Tibial nerve (tissue), 4 donors: ENCODE measurements at regions not wholly inside any gene's neighbourhood (a gene's known extent, or its start where the extent isn't known, plus 50 kb on each side); places are given as distances from the start of the nearest gene placed in this dataset.

Source experiments
- CTCF ChIP-seq, 5 experiments: fragments of 200-600 bp in 3 of 5; fragments of 450-650 bp in 2 of 5; sonication (generic) in 3 of 5; IDR thresholded peaks; one replicate each; pipeline ENCODE4 v1.5.1; 2016 to 2019; ENCODE audit warnings: antibody characterized with exemption in 5 of 5, mild to moderate bottlenecking in 3 of 5, moderate library complexity in 2 of 5
- EP300 ChIP-seq, 2 donors: sonication (generic); formaldehyde crosslinking; IDR thresholded peaks; one replicate each; pipeline ENCODE4 v1.6.1; 2017; ENCODE audit warnings: antibody characterized with exemption in 2 of 2, mild to moderate bottlenecking in 1 of 2
- POLR2A ChIP-seq, 2 donors: fragments of 450-650 bp; IDR thresholded peaks; one replicate each; pipeline ENCODE4 v1.6.1; 2017; ENCODE audit warnings: antibody characterized with exemption in 2 of 2, mild to moderate bottlenecking in 2 of 2, moderate library complexity in 2 of 2

GRCh38 chr12:97275256-97275655, 187.3 kb upstream of the RMST start:
- no peak for TF ChIP-seq POLR2A (IDR thresholded peaks at IDR 0.05)
- TF ChIP-seq CTCF (IDR thresholded peaks at IDR 0.05) = no peak
- TF ChIP-seq EP300 (IDR thresholded peaks at IDR 0.05) = peak in 1 of 2 donors; percentile 56
